ENCODE measurements at regions not wholly inside any gene's neighbourhood (a gene's known extent, or its start where the extent isn't known, plus 50 kb on each side); places are given as distances from the start of the nearest gene placed in this dataset.

- TF ChIP-seq, protein P1, sequence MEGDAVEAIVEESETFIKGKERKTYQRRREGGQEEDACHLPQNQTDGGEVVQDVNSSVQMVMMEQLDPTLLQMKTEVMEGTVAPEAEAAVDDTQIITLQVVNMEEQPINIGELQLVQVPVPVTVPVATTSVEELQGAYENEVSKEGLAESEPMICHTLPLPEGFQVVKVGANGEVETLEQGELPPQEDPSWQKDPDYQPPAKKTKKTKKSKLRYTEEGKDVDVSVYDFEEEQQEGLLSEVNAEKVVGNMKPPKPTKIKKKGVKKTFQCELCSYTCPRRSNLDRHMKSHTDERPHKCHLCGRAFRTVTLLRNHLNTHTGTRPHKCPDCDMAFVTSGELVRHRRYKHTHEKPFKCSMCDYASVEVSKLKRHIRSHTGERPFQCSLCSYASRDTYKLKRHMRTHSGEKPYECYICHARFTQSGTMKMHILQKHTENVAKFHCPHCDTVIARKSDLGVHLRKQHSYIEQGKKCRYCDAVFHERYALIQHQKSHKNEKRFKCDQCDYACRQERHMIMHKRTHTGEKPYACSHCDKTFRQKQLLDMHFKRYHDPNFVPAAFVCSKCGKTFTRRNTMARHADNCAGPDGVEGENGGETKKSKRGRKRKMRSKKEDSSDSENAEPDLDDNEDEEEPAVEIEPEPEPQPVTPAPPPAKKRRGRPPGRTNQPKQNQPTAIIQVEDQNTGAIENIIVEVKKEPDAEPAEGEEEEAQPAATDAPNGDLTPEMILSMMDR (IDR thresholded peaks at IDR 0.05; ENCODE audit: insufficient read depth, low read length, poor library complexity, severe bottlenecking) = no peak
- no peak for DNase-seq (ENCODE audit: low read depth)
- H3K27me3 ChIP-seq (ENCODE audit: control insufficient read depth, insufficient read depth, low read length) = no peaks in the 10 kb centered on the region
- no peaks in the 10 kb centered on the region for H3K36me3 ChIP-seq (ENCODE audit: control insufficient read depth, insufficient read depth, low read length)
- no peak overlapping the region for H3K4me3 ChIP-seq (ENCODE audit: low read depth, low read length)
These were observed 118.5 kb downstream of the MAF start for GRCh38 chr16:79482011-79482410.

- no peaks in the 10 kb centered on the region for H3K27me3 ChIP-seq (ENCODE audit: control insufficient read depth, insufficient read depth, low read length)
- TF ChIP-seq, protein P1 (IDR thresholded peaks at IDR 0.05; ENCODE audit: insufficient read depth, low read length, poor library complexity, severe bottlenecking) = no peak
These were observed 119.6 kb downstream of the MAF start for GRCh38 chr16:79480929-79481328.

GRCh38 chr16:79480056-79480455 is 120.5 kb downstream of the MAF start:
- no peaks in the 10 kb centered on the region for H3K27me3 ChIP-seq (ENCODE audit: control insufficient read depth, insufficient read depth, low read length)
- TF ChIP-seq, protein P1 (IDR thresholded peaks at IDR 0.05; ENCODE audit: insufficient read depth, low read length, poor library complexity, severe bottlenecking) = no peak
- no peaks in the 10 kb centered on the region for H3K36me3 ChIP-seq (ENCODE audit: control insufficient read depth, insufficient read depth, low read length)
- no peak overlapping the region for H3K4me3 ChIP-seq (ENCODE audit: low read depth, low read length)
- DNase-seq (ENCODE audit: low read depth) = no peak

More at GRCh38 chr16:79480929-79481328, 119.6 kb downstream of the MAF start:
- DNase-seq (ENCODE audit: low read depth) = no peak
- no peak overlapping the region for H3K4me3 ChIP-seq (ENCODE audit: low read depth, low read length)
- no peaks in the 10 kb centered on the region for H3K36me3 ChIP-seq (ENCODE audit: control insufficient read depth, insufficient read depth, low read length)

- Histone ChIP-seq H3K4me3 (ENCODE audit: low read depth, low read length) (no peak overlapping the region), H3K36me3 (ENCODE audit: control insufficient read depth, insufficient read depth, low read length) (no peaks in the 10 kb centered on the region), H3K27me3 (ENCODE audit: control insufficient read depth, insufficient read depth, low read length) (no peaks in the 10 kb centered on the region)
- TF ChIP-seq, protein P1 (IDR thresholded peaks at IDR 0.05; ENCODE audit: insufficient read depth, low read length, poor library complexity, severe bottlenecking) = no peak
- no peak for DNase-seq (ENCODE audit: low read depth)
These were observed 124.0 kb downstream of the MAF start for GRCh38 chr16:79476580-79476979.

- TF ChIP-seq, protein P1 (IDR thresholded peaks at IDR 0.05; ENCODE audit: insufficient read depth, low read length, poor library complexity, severe bottlenecking) = no peak
- Histone ChIP-seq H3K27me3 (ENCODE audit: control insufficient read depth, insufficient read depth, low read length) (no peaks in the 10 kb centered on the region), H3K4me3 (ENCODE audit: low read depth, low read length) (no peak overlapping the region), H3K36me3 (ENCODE audit: control insufficient read depth, insufficient read depth, low read length) (no peaks in the 10 kb centered on the region)
- no peak for DNase-seq (ENCODE audit: low read depth)
These were observed 124.7 kb downstream of the MAF start for GRCh38 chr16:79475841-79476240.

DNA sequence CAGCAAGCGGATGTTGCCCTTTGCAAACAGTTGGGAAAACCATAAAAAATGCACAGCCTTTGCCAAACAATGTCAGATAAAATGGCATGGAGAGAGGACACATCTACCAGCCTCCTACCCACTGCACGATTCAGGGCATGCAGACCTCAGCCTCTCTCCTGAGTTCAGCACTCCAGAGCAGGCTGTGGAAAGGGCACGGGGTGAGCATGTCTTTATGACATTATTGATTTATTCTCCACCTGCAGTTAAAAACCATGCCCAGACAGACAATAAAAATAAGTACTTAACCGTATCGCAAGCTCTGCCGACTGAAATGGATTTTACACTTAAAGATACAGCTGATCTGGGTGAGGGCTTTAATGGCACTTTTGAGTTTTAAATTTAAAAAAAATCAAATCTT is 127.1 kb downstream of the MAF start:
- Histone ChIP-seq H3K27me3 (ENCODE audit: control insufficient read depth, insufficient read depth, low read length) (no peaks in the 10 kb centered on the region), H3K36me3 (ENCODE audit: control insufficient read depth, insufficient read depth, low read length) (no peaks in the 10 kb centered on the region), H3K4me3 (ENCODE audit: low read depth, low read length) (no peak overlapping the region)
- TF ChIP-seq, protein P1 (IDR thresholded peaks at IDR 0.05; ENCODE audit: insufficient read depth, low read length, poor library complexity, severe bottlenecking) = no peak
- no peak for DNase-seq (ENCODE audit: low read depth)
